A549 (cell line): ENCODE measurements at regions not wholly inside any gene's neighbourhood (a gene's known extent, or its start where the extent isn't known, plus 50 kb on each side); places are given as distances from the start of the nearest gene placed in this dataset.

ENCODE experiments used
- ATAC-seq, 2 experiments: fragments of 200-7000 bp in 1 of 2; fragments of >200 bp in 1 of 2; cut with Nextera tagmentation in 1 of 2; cut with Tn5 transposase in 1 of 2; 3 replicates each; pipeline versions ENCODE4 v1.8.0 to v1.9.1; 2018 to 2020; ENCODE audit warnings: mild to moderate bottlenecking in 1 of 2, moderate library complexity in 1 of 2
- CTCF ChIA-PET: fragments of 300-600 bp; sonication (Branson Sonifier 250); formaldehyde crosslinking; extraction: SDS; loops from one replicate; lab custom pipeline; 2021; ENCODE audit warnings: antibody characterized with exemption, inconsistent platforms; lab: Yijun Ruan, JAX
- POLR2A ChIA-PET: fragments of 350-600 bp; formaldehyde crosslinking; extraction: SDS; loops from one replicate; lab custom pipeline; 2021; ENCODE audit warnings: antibody characterized with exemption, inconsistent platforms; lab: Yijun Ruan, JAX
- DNase-seq, 2 experiments: peaks; one replicate each; pipeline versions ENCODE4 v3.0.0 to v3.0.0-alpha.2; 2011 to 2016; ENCODE audit warnings: low read depth in 1 of 2, low spot score in 1 of 2
- FAIRE-seq: peaks from 2 replicates; lab custom pipeline; 2011; peaks lifted over from hg19 to GRCh38; lab: Jason Lieb, UNC
- H3K27ac ChIP-seq, 2 experiments: fragments of >200 bp; sonication (Bioruptor Twin); formaldehyde crosslinking; 3 replicates each; pipeline ENCODE4 v1.5.1; 2016 to 2017
- H3K4me1 ChIP-seq: fragments of >200 bp; sonication (Bioruptor Twin); formaldehyde crosslinking; 3 replicates; pipeline ENCODE4 v1.6.1; 2016
- H3K4me2 ChIP-seq: fragments of >200 bp; sonication (Bioruptor Twin); formaldehyde crosslinking; 3 replicates; pipeline ENCODE4 v1.6.1; 2016
- H3K4me3 ChIP-seq: fragments of >200 bp; sonication (Bioruptor Twin); formaldehyde crosslinking; 3 replicates; pipeline ENCODE4 v1.5.1; 2016
- H3K9me3 ChIP-seq: fragments of >200 bp; sonication (Bioruptor Twin); formaldehyde crosslinking; 3 replicates; pipeline ENCODE4 v1.6.1; 2016
- BCL3 ChIP-seq: fragments of >200 bp; sonication (Bioruptor Twin); formaldehyde crosslinking; IDR thresholded peaks from 3 replicates; pipeline ENCODE4 v1.6.1; 2016
- CEBPB ChIP-seq, 2 experiments: fragments of >200 bp in 1 of 2; sonication (Bioruptor Twin) in 1 of 2; formaldehyde crosslinking in 1 of 2; IDR thresholded peaks; 2 replicates each; pipeline ENCODE4 v1.6.1; 2012 to 2016
- CTCF ChIP-seq: fragments of >200 bp; sonication (Bioruptor Twin); formaldehyde crosslinking; IDR thresholded peaks from 3 replicates; pipeline ENCODE4 v1.5.1; 2016
- EHF ChIP-seq: fragments of 250-450 bp; sonication (Bioruptor Pico); IDR thresholded peaks from 2 replicates; pipeline ENCODE4 v1.5.0; 2020; ENCODE audit warnings: mild to moderate bottlenecking
- EHMT2 ChIP-seq: fragments of 200-600 bp; sonication (generic); IDR thresholded peaks from 2 replicates; pipeline ENCODE4 v1.6.1; 2016; ENCODE audit warnings: antibody characterized with exemption, low read depth, mild to moderate bottlenecking, moderate library complexity
- HDAC2 ChIP-seq: fragments of 200-600 bp; sonication (generic); IDR thresholded peaks from 2 replicates; pipeline ENCODE4 v1.6.1; 2016
- KDM5A ChIP-seq: fragments of 200-600 bp; sonication (generic); IDR thresholded peaks from 2 replicates; pipeline ENCODE4 v1.6.1; 2016; ENCODE audit warnings: antibody characterized with exemption, mild to moderate bottlenecking
- MAFK ChIP-seq: fragments of 450-650 bp; IDR thresholded peaks from 2 replicates; pipeline ENCODE4 v1.6.1; 2014; ENCODE audit not compliant: partially characterized antibody
- MAZ ChIP-seq: fragments of 150-350 bp; IDR thresholded peaks from 2 replicates; pipeline ENCODE4 v1.6.1; 2014; ENCODE audit warnings: antibody characterized with exemption, low read depth, low read length, borderline replicate concordance
- NFE2L2 ChIP-seq: fragments of 150-350 bp; conservative IDR thresholded peaks from 2 replicates; pipeline ENCODE4 v1.6.1; 2014; ENCODE audit warnings: low read length
- NR3C1 ChIP-seq: fragments of >200 bp; sonication (Bioruptor Twin); formaldehyde crosslinking; IDR thresholded peaks from 3 replicates; pipeline ENCODE4 v1.6.1; 2017
- RAD21 ChIP-seq, 2 experiments: fragments of >200 bp in 1 of 2; sonication (Bioruptor Twin) in 1 of 2; formaldehyde crosslinking in 1 of 2; IDR thresholded peaks in 1 of 2; conservative IDR thresholded peaks in 1 of 2; 2 replicates in 1 of 2; 3 replicates in 1 of 2; pipeline ENCODE4 v1.6.1; 2012 to 2018; ENCODE audit warnings: inconsistent platforms in 1 of 2
- RARB ChIP-seq: fragments of 250-450 bp; sonication (Bioruptor Pico); IDR thresholded peaks from 2 replicates; pipeline ENCODE4 v1.8.0; 2021; ENCODE audit warnings: mild to moderate bottlenecking, moderate library complexity
- REST ChIP-seq: fragments of 200-600 bp; sonication (generic); IDR thresholded peaks from 2 replicates; pipeline ENCODE4 v1.6.1; 2016; ENCODE audit warnings: antibody characterized with exemption, mild to moderate bottlenecking, moderate library complexity
- RNF2 ChIP-seq: fragments of 200-600 bp; sonication (generic); IDR thresholded peaks from 2 replicates; pipeline ENCODE4 v1.6.1; 2016; ENCODE audit warnings: low read depth, mild to moderate bottlenecking, antibody characterized with exemption, moderate library complexity, borderline replicate concordance
- SREBF2 ChIP-seq: fragments of 450-650 bp; IDR thresholded peaks from 2 replicates; pipeline ENCODE4 v1.6.1; 2014; ENCODE audit warnings: mild to moderate bottlenecking, moderate library complexity
- TFCP2L1 ChIP-seq: fragments of 250-450 bp; sonication (Bioruptor Pico); IDR thresholded peaks from 2 replicates; pipeline ENCODE4 v1.5.0; 2021; ENCODE audit warnings: mild to moderate bottlenecking
- WGBS: methylation state at CpG from one replicate; pipeline ENCODE4 v1.1.6; 2017; ENCODE audit errors: missing lambda C conversion rate; 5-methylcytosine and 5-hydroxymethylcytosine counted together
- TF ChIP-seq, protein P1 (sequence below): fragments of 150-350 bp; IDR thresholded peaks from 2 replicates; pipeline ENCODE4 v1.6.1; 2014; ENCODE audit warnings: low read depth, mild to moderate bottlenecking, low read length

DNA sequence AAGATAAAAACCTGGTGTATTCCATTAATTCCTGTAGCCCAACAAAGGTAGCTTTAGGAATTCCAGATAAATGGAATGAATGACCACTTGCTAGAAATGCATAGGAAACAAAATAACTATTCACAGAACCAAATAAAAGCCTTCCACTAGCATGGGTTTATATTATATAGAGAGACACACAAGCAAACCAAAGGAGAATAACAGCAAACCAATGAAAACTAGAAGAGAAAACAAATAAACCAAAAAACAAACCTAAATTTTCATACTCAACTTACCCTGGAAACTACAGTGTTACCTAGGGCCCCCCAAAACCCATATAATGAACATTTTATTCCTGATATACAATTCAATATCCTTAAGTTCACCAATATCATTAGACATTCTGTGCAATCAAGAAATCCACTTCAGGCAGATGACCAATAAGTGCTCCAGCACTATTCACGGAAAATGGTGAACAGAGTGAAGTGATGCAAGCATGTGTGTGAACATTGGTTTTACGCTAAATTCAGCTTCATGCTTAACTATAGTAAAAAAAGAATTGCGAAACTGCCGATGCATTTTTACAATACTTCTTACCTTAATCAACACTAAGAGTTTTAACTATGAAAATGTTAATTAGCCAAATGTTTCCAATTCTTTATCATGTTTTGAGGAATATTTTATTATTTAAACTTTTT lies 1108.4 kb upstream of the TMEM132C start:
- ATAC-seq (no peak), DNase-seq (no peak), FAIRE-seq (no peak)
- 91% methylated on average over 4 of the region's 4 CpGs for WGBS
- no peak overlapping the region for H3K27ac ChIP-seq
- no peaks in the 10 kb centered on the region for H3K9me3 ChIP-seq
- no peak overlapping the region for H3K4me2 ChIP-seq
- H3K4me3 ChIP-seq = no peak overlapping the region
- TF ChIP-seq KDM5A = no peak
- TF ChIP-seq CEBPB (IDR thresholded peaks at IDR 0.05) = peak in 1 of 2 experiments; percentile 21; a peak in 1 of 4 replicates
- ChIA-PET POLR2A (no interaction called here), CTCF (no interaction called here)
- H3K4me1 ChIP-seq = peaks cover 7% of the 10 kb centered on the region; the same call in 2 of the 3 replicates

- WGBS = 97% methylated on average over 2 of the region's 2 CpGs
- no peak overlapping the region for H3K4me3 ChIP-seq
- no peaks in the 10 kb centered on the region for H3K9me3 ChIP-seq
- ATAC-seq = no peak
- DNase-seq = no peak
- no peak overlapping the region for H3K27ac ChIP-seq
- POLR2A ChIA-PET = no interaction called here
- TF ChIP-seq KDM5A (no peak), EHMT2 (no peak), NFE2L2 (no peak), RNF2 (no peak), RARB (CRISPR knock-in tag) (no peak), EHF (CRISPR knock-in tag) (no peak), MAFK (no peak), TFCP2L1 (CRISPR knock-in tag) (no peak), BCL3 (no peak), SREBF2 (no peak), REST (no peak), RAD21 (conservative IDR thresholded peaks at IDR 0.05 in 1 of 2, IDR thresholded peaks at IDR 0.05 in 1 of 2) (no peak), CTCF (no peak), NR3C1 (no peak), MAZ (no peak), HDAC2 (no peak)
- TF ChIP-seq, protein P1, sequence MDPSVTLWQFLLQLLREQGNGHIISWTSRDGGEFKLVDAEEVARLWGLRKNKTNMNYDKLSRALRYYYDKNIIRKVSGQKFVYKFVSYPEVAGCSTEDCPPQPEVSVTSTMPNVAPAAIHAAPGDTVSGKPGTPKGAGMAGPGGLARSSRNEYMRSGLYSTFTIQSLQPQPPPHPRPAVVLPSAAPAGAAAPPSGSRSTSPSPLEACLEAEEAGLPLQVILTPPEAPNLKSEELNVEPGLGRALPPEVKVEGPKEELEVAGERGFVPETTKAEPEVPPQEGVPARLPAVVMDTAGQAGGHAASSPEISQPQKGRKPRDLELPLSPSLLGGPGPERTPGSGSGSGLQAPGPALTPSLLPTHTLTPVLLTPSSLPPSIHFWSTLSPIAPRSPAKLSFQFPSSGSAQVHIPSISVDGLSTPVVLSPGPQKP = no peak
- no peak overlapping the region for H3K4me2 ChIP-seq
- H3K4me1 ChIP-seq = peaks cover 7% of the 10 kb centered on the region; the same call in 2 of the 3 replicates
- no peak for FAIRE-seq
- CTCF ChIA-PET = no interaction called here
Observed at GRCh38 chr12:127161466-127161865, 1105.5 kb upstream of the TMEM132C start.
